ENCODE measurements at regions not wholly inside any gene's neighbourhood (a gene's known extent, or its start where the extent isn't known, plus 50 kb on each side); places are given as distances from the start of the nearest gene placed in this dataset.
"Not testable (repeated sequence)": the region's sequence is repeated elsewhere in the genome, so short reads cannot be mapped to it uniquely, and the experiment has no call there.

DNA sequence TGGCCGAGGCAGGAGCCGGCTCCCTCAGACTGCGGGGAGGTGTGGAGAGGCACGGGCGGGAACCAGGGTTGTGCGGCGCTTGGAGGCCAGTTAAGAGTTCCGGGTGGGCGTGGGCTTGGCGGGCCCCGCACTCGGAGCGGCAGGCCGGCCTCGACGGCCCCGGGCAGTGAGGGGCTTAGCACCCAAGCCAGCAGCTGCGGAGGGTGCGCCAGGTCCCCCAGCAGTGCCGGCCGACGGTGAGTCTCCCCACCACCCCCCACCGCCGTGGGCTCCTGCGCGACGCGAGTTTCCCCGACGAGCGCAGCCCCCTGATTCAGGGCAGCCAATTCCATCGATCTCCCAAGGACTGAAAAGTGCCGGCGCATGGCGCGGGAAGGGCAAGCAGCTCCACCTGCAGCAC lies 605.4 kb upstream of the SLC35B3 start:
- DNase-seq, result no peak

DNA sequence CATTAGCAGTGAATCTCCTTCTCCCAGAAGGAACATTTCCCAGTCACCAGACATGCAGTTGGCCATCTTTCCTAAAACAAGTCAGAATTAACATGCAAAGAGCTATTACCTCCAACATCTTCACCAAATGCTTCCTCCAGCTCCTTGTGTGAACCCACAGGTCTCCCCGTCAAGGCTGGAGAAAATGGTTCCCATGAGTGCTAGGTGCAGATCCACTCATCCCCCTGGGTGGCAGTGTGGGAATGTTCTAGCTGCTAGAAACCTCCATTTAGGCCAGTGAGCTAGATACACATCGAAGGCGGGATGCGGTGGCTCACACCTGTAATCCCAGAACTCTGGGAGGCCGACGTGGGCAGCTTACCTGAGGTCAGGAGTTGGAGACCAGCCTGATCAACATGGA lies 603.9 kb upstream of the SLC35B3 start:
- DNase-seq, result no peak

DNA sequence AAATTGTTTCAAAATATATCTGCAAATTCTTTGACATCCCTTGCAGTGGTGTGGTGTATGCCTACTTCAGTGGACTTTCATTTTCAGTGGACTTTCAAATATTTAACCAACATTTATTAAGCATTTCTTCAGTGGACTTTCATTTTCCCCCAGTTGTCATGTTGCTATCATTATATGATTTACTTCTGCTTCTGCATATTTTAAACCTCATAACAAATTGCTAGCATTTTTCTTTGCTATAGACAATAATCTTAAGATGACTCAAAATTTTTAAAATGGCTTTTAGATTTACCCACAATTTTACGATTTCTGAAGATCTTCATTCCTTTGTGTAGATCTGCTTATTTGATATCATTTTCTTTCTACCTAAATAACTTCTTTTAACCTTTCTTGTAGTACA lies 592.7 kb upstream of the SLC35B3 start:
- no peak for DNase-seq

DNA sequence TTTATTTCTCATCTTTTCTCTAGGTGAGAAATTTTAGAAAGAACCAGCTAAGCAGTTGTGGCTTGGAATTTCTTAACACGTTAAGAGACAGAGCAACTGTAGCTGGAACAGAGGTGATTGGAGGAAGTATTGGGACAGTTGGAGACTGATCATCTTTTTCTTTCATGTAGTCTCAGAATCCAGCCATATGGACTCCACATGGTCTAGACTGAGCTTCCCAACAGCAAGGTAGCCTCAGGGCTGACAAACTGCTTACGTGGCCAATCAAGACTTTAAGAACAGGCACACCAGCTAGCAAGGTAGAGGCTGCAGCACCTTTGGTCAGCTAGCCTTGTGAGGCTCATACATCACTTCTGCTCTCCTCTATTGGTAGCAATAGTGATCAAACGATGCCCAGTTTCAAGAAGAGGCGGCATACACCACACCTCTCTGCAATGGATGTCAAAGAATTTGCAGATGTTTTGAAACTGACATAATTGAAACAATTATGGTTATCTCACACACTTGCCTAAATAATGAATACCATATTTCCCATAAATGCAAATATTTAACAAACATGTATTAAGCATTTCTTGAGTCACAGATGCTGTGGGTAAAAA lies 590.5 kb upstream of the SLC35B3 start:
- no peak for DNase-seq

DNA sequence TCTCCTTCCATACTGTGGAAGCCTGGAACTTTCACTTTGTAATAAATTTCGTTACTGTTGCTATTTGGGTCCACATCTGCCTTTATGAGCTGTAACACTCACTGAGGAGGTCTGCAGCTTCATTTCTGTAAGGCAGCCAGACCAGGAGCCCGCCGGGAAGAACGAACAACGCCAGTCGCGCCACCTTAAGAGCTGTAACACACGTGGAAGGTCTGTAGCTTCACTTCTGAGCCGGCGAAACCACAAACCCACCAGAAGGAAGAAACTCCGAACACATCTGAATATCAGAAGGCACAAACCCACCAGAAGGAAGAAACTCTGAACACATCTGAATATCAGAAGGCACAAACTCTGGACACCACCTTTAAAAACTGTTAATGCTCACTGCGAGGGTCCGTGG lies 589.9 kb upstream of the SLC35B3 start:
- no peak for DNase-seq

DNA sequence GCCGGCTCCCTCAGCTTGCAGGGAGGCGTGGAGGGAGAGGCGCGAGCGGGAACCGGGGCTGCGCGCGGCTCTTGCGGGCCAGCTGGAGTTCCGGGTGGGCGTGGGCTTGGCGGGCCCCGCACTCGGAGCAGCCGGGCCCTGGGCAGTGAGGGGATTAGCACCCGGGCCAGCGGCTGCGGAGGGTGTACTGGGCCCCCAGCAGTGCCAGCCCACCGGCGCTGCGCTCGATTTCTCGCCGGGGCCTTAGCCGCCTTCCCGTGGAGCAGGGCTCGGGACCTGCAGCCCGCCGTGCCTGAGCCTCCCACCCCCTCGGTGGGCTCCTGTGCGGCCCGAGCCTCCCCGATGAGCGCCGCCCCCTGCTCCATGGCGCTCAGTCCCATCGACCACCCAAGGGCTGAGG lies 588.9 kb upstream of the SLC35B3 start:
- not testable (repeated sequence) for DNase-seq

DNA sequence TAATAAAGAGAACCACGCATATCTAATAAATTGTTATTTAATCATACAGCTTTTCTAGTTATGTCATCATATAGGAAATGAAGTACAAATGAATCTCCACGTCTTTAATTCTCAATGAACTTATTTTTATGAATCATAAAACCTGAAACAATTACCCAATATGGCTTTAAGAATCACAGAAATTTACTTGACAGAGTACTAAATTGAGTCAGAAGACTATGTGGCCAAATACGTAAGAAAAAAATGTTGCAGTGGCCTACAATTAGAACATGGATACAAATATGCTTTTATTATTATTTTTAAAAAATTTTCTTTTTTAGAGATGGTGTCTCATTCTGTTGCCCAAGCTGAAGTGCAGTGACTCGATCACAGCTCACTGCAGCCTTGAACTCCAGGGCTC lies 584.7 kb upstream of the SLC35B3 start:
- DNase-seq, result no peak

DNA sequence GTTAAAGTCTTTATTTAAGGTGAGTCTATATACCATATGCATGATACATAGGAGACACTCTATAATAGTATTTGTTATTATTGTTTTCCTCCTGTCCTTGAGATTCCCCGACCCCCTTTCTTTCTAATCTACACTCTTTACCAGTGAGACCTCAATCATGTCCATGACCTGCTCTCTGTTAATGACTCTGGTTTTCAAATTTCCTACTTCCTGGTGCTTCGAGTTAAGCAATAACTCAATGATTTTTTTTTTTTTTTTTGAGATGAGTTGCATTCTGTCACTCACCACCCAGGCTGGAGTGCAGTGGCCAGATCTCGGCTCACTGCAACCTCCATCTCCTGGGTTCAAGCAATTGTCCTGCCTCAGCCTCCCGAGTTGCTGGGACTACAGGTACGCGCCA lies 574.6 kb upstream of the SLC35B3 start:
- no peak for DNase-seq

DNA sequence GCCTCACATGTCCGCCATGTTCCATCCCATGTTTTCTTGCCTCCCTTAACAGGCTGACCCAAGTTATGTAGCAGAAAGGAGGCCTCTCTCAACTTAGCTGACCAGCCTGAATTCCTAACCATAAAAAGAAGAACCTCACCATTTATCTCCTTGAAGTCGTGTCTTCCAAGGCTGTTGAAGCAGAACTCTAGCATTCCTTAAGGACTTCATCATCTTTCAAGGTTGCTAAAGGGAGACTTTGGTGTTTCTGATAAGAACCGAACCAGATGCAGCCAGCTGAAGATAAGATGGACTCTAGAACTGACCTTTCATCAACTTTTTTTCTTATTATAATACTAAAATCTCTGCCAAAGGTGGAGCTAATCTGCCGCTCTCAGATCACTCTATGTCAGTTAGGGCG lies 571.7 kb upstream of the SLC35B3 start:
- DNase-seq, result no peak

DNA sequence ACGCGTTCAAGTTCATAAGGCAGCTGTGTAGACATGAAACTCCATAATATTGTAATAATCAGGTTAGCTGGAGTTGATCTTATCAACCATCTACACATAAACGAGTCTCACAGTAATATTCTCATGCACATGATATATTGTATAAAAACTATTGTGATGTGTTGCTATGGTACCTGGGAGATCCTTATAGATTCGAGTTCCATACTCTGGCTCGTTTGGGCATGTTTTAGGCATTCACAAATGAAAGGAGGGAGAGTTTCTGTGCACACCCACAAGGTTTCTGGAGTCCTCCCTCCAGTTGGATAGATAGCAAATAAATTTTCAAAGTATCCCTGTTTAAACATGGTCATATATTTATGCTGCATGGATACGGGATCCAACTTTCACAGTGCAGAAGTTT lies 567.5 kb upstream of the SLC35B3 start:
- DNase-seq, result no peak

DNA sequence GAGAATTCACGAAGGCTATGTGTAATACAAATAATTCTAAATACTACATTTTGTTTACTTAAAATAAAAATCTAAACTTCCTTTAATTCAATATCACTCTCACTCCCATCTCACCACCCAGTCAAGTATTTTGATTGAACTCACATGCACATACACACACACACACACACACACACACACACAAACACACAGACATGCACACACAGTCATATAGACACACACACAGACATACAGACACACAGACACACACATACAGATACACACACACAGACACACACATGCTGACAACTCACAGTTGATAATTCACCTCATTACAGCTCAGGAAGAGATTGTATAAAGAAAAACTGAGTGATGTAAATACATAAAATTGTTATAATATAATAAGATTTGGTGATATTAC lies 559.8 kb upstream of the SLC35B3 start:
- no peak for DNase-seq

DNA sequence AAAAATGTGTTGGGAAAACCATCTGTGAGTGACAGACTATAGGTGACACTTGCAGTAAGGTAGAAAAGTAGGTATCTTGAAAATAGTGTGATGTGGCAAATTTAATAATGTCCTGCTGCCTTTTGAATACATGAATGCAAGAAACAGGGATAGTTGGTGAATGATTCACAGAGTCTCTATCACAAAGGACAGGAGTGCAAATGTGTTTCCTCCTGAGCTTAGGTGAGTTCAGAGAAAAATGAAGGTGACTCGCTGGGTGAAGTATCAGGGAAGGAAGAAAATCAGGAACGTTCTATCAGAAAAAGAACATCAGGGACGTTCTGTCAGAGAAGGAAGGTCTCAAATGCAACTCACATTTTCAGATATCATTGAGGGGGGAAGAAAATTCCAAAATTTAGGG lies 557.8 kb upstream of the SLC35B3 start:
- DNase-seq, result no peak

DNA sequence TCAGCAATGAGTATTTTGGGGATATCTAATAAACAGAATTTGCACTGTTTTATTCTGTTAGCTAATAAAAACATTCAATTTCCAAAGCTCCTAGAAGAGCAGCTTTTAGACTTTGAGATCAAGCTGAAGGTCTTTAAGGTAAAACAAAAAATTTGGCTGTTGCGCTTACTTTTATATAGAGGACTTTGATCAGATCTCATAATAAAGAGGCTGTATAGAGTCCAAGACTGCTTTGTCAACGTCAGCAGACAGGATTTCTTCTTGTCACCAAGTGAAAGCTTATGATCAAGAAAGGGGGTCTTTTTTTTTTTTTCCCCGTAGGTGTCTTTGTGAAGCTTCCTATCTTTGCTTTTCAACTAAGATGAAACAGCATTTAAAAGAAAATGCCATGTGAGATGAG lies 556.5 kb upstream of the SLC35B3 start:
- no peak for DNase-seq

DNA sequence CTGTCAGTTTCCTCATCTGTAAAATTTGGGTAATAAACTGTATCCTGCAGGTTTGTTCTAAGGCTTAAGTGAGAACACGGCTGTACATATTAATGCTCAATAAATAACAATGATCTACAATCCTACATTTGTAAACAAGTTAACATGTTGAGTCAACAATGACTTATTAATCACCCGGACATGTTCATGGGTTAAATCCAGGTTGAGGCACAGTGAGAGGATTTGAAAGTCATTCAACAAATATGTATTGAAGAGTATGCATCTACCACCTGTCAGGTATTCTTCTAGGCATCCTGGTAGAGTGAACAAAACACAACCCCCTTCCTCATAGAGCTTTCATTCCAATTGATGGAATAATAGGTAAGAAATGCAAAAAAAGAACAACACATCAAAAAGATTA lies 554.7 kb upstream of the SLC35B3 start:
- no peak for DNase-seq

DNA sequence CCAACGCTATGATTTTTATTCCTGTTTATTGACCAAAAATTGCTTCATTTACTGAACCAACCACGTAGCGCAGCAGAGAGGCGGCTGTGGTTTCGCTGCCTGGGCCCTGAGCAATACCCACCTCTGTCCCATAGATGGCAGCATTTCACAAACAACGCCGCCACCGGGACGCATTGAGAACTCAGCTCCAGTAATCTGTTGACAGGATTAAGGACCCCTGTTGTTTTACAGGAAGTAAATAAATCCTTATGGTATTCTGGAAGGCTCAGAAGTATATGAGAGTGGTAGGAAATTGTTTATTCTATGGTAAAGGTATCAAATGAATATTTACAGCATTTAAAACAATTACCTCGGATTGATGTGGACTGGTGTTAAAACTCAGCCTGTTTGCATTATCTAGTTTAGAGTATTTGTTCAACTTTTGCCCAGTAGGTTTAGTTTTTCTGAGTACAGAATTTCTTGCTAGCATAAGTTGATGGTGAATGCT lies 547.9 kb upstream of the SLC35B3 start:
- DNase-seq, result peak; percentile 77

DNA sequence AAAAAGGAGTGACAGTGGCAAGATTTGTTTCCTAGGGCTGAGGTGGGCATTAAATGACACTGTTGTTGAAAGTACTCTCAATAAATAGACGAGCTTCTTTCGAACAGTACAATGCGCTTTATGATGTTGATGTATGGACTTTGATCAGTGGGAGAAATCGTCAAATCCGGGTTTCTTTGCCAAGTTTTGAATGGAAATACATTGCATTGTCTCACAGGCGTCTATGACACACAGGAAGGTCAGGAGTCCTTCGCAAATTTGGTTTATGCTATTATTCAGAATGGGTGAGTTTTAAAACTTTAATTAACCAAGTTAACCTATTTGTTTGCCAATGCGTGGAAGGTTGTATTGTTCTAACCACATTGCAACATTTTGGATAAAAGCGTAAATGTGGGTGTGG lies 547.3 kb upstream of the SLC35B3 start:
- no peak for DNase-seq

DNA sequence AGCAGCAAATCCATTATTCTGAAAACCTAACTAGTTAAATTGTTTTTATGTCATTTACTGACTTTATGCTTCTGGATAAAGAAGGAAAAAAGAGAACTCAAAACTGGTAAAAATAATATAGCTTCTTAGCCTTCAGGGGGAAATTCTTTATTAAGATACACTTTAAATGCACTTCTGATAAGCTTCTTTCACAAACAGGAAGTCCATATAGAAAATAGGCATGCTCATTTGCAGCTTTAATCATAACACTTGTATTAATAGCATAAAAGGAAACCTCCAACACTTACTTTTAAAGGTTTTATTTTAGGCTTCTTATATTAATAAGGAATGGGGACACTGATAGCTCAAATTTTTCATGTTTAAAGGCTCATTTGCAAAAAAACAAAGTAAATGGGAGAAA lies 538.0 kb upstream of the SLC35B3 start:
- DNase-seq, result no peak

DNA sequence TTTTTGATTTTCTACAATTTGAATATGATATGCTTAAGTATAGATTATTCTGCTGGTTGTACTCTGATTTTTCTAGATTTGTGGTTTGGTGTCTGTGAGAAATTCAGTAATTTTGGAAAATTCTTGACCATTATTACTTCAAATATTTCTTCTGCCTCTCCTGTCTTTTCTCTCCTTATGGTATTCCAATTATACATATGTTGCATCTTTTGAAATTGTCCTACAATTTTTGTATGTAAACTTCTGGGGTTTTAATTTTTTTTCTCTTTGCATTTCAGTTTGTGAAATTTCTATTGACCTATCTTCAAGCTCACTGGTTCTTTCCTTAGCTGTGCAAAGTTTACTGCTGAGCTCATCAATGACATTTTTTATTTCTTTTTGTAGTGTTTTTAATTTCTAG lies 534.4 kb upstream of the SLC35B3 start:
- no peak for DNase-seq

DNA sequence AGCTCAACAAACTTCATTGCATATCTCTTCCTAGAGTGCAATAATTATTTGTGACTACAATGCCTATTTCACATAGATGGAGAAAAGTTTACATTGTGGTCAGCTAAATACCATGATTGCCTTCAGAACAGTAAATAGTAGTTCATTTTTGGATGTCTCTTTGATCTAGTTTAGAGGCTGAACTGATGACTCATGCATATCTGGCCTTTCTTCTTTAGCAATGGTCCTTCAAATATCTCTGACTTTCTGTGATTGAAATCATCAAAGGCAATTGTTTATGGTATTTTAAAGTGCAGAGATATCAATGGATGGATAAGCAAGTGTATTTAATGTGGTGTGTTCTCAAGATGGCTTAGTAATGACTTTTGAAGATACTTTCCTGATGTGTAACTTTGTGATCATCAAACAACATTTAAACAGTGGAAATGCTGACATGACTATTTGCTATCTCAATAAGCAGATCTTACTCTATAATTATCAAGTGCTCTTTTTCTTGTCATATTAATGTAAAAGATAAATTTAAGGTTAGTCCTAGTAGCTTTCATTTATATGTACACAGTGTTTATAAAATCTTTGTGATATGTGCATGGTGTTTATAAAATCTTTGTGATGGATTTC lies 523.7 kb upstream of the SLC35B3 start:
- no peak for DNase-seq

DNA sequence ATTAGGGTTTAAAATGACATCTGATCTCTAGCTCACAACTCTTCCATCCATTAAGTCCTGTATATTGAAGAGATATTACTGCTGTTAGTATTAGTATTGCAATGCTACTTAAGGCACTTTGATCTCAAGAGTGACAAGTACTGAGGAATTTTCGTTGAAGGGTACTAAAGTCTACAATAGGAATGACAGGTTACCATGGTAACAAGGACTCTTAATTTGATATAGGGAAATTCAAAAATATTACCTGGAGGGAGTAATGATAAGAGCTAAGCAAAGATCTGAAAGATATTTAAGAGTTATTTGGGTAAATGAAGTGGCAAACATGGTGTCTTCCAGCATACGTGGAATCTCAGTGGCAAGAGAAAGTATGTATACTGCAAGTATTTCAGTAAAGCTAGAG lies 518.0 kb upstream of the SLC35B3 start:
- no peak for DNase-seq

DNA sequence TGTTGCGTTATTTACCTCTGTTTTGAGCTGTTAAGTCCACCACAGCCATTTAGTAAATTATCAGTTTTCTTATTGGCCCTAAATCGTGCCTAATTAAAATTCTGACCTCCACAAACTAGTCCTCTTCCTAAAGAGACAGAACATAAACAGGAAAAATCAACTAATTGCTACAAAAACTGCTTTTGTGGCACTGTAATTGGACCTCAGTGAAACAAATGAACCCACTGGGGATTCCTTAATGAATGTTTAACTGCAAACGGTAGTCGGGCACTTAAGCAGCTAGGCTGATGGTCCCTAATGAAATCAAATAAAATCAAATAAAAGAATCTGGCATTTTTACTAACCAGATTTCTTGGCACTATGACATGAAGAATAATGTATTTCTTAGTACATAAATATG lies 513.4 kb upstream of the SLC35B3 start:
- DNase-seq, result no peak

DNA sequence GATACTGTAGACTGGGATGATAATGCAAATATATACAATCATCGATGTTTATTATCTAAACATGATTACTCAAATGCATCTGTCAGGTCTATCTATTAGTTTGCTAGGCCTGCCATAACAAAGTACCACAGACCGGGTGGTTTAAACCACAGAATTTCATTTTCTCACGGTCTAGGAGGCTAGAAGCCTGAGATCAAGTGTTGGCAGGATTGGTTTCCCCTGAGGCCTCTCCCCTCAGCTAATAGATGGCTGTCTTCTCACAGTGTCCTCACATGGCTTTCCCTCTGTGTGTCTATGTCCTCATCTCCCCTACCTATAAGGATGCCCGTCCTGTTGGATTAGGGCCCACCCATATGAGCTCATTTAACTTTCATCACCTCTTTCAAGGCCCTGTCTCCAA lies 512.6 kb upstream of the SLC35B3 start:
- no peak for DNase-seq

DNA sequence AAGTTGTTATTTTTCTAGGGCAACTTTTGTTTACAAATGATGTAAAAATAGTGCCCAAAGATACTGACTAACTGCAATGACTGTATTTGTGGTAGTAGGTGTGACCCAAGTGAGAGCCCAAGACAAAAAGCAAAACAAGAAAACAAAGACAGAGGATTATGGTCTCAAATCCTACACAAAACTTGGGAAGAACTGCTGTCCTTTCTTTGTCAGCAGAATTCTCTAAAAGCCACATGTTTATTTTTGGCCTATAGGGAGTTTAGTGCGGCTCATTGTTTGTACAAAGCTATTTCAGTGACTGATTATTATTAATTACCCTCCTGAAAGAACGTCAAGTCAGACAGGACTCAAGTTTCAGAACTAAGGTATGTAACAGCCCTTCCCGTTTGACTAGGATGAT lies 509.2 kb upstream of the SLC35B3 start:
- no peak for DNase-seq

DNA sequence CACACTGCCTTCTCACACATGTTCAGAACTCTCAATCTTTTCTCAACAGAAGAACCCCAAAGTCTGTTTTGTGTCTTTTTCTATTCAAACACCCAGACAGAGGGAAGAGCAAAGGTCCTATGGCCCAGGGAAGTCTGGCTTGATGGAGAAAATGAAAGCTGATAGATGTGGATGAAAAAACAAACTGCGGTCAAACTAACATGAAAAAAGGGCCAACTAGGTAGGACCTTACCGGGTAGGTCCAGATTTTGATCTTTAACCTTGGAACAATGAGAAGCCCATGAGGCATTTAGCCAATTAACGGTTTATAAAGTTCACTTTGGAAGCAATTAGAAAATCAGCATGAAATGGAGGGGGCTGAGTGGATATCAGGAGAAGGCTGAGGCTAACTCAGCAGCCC lies 507.7 kb upstream of the SLC35B3 start:
- DNase-seq, result no peak

DNA sequence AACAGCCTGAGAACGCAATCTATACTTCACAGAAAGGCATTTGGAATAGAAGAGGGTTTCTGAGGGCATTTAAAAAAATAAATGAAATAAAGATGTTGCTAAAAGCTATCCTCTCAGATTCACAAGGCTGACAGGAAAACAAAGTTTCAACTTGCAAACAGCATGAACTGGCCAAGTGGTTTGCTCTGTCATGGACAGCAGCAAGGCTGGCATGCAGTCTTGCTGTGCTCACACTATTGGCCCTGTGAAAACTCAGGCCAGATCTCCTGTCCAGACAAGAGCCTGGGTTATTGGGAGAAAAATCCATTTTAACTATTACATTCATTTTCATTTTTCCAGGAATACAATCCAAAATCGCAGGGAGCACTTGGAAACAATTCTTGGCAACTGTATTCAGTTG lies 506.2 kb upstream of the SLC35B3 start:
- no peak for DNase-seq
